A172 (cell line): ENCODE measurements at regions not wholly inside any gene's neighbourhood (a gene's known extent, or its start where the extent isn't known, plus 50 kb on each side); places are given as distances from the start of the nearest gene placed in this dataset.

ENCODE experiments used
- DNase-seq: peaks from one replicate; pipeline ENCODE4 v3.0.0-alpha.2; 2015; ENCODE audit warnings: low spot score

DNA sequence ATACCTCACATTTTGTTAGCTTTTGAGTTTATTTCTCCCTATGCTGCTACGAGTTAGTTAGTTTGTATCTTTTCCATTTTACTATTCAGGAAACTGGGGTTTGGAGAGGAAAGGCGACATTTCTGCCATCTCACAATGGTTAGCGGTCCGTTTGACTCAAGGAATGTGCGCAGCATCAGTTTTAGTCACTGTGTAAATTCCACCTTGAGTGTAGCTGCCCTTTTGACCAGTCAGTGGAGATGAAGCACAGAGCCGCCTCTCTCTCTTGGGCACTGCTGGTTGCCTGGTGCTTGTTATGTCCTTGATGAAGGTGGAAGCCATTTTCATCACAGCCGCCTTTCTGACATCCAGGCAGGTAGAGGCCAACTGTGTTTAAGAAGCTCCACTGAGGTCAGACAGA, 185.5 kb downstream of the SCP2D1 start:
- no peak for DNase-seq

DNA sequence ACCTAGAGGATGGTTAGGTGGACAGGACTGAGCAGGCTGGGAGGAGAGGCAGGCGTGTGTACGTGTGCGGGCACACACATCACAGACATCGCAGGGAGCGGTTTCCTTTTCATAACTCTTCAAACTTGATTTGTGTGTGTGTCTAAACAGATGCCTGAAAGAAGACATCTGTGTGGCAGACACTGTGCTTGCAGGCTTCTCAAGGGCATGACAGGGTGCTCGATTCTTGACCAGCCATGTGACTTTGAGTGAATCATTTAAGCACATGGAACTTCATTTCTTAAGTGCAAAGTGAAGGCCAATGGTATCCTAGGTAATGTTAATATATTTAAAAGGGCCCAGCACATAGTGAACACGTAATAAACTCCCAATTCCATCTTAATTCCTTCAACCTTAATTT, 186.5 kb downstream of the SCP2D1 start:
- no peak for DNase-seq

DNA sequence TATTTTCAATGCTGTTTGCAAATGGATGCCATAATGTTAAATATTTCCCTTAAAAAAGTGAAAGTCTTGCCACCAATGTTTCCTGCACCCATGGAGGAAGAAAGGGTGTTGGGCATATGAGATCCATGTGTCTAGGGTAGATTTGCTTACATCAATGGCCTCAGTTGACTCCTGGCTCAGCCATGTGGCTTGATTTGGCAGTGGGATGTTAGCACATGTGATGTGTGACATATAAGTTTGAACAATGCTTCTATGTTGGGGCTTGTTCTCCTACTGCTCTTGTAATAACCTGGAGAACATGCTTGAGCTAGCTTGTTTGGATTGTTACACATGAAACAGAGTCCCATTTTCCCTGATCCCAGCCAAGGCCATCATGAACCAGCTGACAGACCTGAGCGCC, 187.6 kb downstream of the SCP2D1 start:
- no peak for DNase-seq

DNA sequence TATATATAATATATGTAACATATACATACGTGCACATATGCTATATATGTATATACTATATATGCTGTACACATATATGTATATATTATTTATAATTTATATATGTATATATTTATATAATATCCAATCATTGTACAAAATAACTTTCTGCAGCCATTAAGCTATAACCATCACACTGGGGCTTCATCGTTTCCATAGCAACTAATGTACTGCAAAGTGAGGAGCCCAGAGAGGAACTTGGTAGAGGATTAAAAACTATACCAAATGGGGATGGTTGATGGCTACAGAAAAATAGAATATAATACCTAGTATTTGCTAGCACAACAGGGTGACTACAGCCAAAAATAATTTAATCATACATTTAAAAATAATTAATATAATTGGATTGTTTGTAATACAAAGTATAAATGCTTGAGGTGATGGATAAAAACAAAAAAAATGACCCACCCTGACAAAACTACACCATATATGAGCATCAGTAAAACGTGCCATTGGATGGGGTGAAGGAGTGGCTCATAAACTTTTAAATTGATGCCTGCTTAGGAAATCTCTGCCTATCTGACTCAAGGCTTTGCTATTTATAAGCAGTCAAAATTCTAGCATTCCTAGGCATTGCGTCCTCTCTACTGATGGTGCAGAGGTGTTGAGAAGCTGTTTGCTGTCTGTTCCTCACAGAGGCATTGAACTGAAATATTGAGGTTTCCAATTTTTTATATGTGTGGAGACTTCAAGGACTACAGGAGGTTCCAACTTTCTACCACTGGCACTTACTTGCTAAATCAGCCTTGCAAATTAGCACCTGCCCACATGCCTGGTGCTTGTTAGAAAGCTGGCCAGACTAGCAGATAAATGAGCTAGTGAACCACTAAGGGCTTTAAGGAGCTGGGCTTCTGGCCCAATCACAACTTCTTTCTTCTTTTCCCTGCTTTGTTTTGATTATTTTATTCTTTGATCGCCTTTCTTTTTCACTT, 190.1 kb downstream of the SCP2D1 start:
- DNase-seq, result peak; percentile 38

DNA sequence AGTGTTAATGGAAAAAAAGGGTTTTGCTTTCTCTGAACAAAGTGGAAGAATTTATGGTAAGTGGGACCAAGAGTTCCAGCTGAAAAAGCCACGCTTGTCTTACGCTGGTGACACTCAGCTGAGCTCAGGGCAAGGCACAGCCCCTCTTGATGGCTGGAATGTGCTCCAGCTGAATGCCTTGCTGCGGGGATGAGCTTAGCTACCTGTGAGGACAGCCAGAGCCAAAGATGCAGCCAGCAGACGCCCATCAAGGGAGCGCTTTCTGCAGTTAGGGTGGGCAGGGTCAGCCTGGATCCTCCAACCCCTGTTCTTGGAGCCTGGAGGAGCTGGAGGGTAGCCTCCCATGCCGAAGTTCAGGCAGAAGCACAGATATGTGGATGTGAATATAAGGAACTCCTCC, 191.4 kb downstream of the SCP2D1 start:
- no peak for DNase-seq

DNA sequence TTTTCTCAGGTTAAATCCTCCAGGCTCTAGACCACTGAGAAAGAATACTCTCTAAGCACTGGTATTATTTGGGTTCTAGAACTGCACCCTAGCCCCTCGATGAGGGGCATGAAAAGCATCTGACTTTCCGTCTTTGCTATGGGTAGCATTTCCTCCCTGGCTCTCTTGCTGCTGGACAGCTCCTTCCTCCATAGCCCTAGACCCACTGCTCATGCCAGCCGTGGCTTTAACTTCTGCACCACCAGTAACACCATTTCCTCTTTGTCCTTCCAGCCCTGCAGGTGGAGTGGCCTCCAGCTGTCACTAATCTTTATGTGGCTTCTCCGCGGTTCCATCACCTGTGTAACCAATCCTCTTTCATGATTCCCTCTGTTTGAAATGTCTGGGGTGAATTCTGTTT, 194.9 kb downstream of the SCP2D1 start:
- no peak for DNase-seq

DNA sequence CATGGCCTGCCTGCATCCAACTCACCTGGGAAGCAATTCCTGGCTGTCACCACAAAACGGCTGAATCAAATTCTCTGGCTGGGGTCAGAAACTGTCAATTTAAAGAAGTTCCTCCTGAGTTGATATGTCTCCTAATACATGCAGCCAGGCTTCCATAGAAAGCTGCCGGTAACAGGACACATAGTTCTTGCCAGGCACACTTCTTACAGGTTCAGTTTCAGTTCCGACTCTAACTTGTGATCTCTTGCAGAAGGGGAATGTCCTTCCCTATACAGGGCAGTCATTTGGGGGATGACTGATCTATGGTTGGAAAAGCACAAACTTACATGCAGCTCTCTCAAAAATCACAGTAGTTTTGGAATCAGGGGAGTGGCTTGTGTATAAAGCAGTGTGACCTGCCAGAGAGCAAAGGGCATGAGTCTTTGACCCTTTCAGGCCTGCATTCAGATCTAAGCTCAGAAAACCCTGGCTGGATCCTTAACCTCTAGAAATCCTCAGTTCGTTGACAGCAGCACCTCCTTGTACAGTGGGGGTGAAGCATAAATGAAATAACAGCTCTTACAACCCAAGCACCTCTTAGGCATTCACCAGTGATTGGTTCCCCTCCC, 195.6 kb downstream of the SCP2D1 start:
- no peak for DNase-seq

DNA sequence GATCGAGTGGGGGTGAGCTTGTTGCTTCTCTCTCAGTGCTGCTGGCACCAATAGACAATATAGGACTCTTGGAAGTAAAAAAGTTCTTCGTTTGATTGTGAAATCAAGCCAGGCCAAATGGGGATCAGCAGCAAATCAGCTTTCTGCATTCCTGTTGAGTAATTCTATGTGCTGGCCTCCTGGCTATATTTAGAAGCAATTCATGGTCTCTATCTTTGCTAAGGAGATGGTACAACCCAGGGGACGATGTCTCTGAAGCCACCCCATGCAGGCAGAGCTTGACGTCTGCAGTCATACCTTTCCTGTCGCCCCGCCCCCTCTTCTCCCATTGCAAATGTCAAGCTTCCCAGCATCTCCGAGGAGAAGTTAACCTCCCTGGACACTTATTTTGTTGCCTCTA, 199.1 kb downstream of the SCP2D1 start:
- peak; percentile 58 for DNase-seq

DNA sequence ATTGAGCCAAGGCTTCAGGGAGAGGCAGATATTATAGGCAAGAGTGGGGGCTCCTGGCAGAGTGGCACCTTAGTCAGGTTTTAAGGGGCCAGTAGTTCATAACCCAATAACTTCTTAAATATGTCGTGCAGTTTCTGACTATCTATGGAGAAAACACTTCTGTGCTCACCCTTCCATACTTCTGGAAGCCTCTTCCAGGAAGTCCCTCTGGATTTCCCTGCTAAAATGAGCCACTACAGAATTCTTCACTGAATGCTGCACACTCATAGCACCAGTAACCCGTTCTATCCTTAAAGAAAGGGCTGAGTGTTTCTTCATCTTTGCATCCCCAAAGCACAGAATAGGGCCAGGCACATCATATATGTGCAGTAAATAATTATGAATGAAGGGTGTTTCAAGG, 198.5 kb upstream of the SLC24A3 start:
- no peak for DNase-seq

DNA sequence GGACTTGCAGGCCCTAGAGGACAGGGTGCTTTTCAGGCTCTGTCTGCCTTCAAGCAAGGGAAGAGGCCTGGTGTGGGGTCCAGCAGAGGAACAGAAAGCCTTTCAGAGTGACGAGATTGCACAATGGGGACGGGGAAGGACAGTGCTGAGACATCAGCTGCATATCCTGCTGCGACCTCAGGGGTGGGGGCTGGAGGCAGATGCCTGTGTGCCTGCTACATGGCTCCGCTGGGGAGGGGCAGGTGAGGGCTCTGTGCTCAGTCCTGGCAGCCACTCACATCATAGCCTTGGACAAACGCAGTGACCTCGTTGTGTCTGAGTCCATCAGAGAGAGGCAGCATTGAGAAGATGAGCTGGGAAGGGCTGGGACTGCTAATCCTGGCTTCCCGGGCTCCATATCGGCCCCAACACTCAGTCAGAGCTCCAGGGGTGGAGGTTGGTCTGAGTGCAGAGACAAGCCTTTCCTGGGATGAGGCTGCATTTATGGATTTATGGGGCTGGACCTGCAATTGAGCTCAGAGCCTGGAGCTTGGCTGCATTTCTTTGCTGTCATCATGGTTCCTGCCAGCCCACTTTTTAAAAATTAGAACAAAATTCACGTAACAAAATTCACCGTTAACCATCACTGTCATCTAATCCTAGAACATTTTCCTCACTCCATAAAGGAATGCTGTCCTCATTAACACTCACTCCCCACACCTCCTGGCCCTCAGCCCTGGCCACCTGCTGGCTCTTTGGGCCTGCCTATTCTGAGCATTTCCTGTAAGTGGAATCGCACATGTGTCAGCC, 196.9 kb upstream of the SLC24A3 start:
- DNase-seq, result peak; percentile 46

DNA sequence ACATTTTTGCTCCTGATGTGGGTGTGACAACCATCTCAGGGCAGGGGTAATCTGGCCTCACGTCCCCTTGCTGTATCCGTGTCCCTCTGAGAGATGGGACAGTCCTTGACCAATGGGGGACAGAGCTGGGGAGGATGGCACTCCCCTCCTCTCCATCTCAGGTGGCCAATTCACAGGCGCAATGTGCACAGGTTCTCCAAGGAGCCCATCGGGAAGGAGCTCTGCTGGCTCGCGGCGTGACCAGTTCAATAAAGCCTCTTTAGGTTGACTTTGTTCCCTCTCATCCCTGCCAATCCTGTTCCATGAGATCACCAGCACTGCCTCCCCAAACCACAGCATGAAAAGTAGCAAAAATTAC, 196.3 kb upstream of the SLC24A3 start:
- no peak for DNase-seq

DNA sequence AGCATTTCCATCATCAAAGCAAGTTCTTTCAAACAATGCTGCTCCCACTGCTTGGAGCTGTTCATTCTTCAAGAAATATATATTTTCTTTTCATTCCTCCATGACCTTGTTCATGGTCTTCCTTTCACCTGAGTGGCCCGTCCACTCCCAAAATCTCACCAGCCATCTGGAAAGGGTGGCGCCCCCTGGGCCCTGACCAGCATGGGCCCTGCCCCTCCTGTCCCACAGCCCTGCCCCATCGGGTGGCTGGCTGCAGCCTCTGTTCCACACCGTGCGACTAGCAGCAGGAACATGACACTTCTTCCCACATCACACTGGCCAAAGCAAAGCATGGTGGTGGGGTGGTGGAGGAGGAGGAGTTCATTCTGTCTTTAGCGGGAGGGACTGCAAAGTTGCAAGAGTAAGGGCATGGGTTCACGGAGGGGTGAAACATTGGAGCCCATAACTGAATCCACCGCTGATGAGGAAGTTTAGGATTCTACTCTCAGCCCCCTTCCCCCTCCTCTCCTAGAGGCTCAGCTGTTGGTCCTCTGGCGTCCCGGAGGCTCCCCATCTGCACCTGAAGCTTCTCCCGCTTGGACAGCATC, 195.2 kb upstream of the SLC24A3 start:
- no peak for DNase-seq

DNA sequence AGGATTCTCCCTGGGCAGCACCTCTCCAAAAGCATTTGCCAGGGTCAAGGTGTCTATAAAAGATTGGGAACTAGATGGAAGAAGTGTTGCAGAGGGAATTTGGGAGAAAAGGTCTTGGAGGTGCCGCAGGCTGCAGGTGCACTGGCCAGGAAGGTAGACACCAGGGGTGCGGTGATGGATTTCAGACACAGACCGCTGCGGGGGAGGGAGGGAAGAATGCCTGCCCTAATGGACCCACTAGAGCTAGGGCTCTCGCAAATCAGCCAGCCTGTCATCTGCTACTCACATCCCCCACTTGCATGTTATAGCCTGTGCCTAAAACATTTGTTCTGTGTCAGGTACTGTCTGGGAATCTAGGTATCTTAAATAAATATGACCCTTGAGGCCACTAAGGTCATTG, 193.6 kb upstream of the SLC24A3 start:
- no peak for DNase-seq

DNA sequence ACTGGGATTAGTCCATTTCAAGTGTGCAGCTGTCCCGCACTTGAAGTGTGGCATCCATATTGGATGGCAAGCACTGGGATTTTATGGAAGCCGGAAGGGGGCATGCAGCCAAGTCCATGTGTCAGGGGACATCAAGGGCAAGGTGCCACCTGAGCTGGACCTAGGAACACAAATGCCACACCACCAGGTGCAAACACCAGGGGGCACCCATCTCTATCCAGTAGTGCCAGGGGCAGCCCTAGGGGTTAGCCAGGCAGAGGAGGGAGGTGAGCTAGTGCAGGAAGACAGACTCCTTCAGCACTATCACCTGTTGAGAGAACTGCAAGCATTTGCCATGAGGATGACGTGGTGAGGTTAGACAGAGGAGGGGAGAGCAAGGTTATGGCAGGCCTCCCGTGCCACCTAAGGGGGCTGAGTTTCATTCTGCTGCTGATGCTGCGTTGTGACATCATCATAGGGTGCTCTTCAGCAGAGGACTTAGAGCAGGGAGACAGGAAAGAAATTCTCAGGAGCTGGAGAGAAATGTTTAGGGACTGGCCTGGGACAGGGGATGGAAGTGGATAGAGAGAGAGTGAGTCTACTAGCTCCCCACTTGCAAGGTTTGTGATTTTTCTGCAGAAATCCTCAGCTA, 192.6 kb upstream of the SLC24A3 start:
- no peak for DNase-seq

DNA sequence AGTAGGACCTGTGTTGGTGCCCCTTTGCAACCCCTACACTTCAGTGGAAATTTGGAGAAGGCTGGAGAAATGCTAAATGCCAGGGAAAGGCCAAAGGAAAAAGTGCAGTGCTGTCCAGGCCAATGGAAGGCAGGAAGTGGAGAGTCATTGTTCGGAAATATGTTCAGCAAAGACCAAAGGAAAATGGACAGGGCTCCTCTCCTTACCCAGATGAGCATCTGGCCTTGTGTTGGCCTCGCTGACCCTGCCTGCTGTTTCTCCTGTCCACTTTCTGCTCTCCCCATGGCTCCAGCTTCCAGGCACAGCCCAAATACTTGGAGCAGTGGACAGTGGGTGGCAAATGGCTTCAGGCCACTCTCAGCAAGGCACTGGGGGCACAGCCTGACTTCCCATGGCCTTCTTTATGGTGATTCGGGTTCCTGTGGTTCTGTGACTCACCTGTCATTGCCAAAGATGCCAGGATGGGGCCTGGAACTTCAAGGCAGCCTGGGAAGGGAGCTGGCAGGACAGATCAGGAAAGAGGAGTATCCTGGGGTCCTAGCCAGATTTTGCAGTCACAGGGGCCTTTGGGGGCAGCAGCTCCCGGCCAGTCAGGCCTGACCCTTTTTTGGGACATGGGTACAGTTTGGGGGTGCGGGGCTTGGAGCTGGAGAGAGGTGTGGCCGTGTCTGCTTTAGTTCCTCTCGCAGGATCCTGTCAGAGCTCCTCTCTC, 190.9 kb upstream of the SLC24A3 start:
- DNase-seq, result no peak

DNA sequence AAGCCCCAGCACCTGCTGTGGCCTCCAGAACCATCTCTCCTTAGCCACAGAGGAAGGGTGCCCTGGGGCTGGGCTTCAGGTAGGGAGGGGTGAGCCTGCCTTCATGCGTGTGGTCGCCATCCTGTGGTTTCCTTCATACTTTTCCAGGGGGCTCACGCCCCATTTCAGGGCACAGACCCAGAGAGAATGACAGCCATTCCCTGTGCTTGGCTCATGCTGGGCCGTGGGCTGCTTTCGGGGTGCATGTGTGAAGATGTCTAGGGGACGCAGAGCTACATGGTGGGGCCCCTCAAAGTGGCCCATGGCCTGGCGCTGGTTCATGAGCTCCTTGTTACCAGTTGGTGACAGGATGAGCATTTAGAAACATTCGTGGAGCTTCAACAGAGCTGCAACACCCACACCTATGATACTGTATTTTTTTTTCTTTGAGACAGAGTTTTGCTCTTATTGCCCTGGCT, 190.3 kb upstream of the SLC24A3 start:
- no peak for DNase-seq

DNA sequence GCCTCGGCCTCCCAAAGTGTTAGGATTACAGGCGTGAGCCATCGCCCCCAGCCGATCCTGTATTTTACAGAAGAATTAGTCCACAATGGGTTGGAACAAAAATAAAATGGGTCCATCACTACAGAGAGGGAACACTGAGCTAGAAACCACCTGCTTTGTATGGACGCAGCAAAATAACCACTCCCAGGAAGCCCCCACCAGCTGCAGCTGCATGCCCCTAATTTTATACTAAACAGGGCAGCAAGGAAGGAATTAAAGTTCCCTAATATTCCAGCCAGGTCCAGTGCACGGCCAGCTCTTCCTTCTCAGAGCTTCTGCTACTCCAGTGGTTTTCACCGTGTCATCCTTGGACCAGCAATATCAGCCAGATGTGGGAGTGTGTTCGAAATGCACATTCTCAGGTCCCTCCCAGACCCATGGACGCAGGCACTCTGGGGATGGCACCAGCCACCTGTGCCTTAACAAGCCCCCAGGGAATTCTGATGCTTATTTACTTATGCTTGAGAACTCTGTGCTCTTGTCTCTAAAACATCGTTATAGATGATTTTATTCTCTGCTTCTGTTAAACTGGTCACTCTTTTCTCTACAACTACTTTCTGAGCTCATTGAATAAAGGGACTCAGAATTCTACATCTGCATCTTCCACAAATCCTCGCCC, 189.5 kb upstream of the SLC24A3 start:
- no peak for DNase-seq

DNA sequence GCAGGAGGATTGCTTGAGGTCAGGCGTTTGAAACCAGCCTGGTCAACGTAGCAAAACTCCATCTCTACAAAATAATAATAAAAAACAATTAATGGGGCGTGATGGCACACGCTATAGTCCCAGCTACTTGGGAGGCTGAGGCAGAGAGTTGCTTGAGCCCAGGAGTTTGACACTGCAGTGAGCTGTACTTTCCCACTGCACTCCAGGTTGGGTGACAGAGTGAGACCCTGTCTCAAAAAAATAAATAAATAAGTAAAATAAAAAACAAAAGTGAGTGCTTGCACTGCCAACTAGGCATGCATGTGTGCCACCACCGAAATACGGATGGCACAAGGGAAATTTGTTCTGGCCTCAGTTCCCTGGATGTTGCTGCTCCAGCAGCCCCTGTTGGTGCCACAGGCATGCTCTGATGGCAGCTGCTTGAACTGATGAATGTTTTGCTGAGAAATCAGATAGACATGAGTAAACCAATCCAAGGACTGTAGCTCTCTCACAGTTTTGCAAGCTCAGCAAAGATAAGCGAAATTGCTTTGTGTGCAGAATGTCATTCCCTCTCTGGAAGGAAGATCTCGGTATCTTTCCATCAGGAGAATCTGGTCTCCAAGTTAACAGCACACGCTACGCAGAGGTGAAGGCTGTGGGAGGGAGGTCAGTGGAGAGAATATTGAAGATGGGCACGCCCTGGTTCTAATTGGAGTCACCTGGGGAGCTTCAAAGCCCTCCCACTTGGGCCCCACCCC, 188.0 kb upstream of the SLC24A3 start:
- DNase-seq, result no peak

DNA sequence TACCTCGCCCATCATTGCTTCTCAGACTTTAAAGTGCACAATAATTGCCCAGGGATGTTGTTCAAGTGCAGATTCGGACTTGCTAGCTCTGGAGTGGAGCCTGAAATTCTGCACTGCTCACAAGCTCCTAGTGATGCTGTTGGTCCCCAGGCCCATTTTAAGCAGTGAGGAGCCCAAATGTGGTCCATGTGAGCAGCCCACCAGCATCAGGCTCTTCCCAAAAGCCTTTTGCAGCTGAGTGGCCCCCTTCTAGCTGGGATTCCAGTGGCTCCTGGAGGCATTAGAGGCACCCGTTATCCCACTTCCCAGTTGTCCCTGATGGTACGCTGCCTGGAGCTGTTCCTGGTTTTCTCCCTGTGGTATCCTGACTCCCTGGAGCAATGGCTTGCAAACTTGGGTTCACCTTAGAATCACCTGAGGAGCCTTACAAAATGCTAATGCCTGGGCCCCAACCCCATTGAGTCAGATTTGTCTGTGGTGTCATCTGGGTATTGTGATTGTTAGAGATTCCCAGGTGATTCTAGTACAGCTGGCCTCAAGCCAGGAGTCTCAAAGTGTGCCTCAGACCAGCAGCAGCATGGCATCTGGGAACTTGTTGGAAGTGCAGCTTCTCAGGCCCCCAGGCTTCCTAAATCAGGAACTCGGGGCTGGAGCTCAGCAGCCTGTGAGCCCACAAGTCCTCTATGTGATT, 186.9 kb upstream of the SLC24A3 start:
- DNase-seq, result no peak
